ENCODE measurements at regions not wholly inside any gene's neighbourhood (a gene's known extent, or its start where the extent isn't known, plus 50 kb on each side); places are given as distances from the start of the nearest gene placed in this dataset.

DNA sequence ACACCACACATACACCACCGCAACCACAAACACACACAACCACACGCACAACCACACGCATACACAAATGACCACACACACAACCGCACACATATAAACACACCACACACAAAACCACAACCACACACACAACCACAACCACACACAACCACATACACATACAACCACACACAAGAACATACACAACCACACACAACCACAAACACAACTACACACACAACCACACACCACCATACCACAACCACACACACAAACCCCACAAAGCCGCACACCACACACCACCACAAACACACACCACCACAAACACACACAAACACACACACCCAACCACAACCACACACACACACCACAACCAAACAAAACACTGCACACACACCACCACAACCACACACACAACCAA is 107.5 kb upstream of the FZD10 start:
- H3K4me3 ChIP-seq (ENCODE audit: low read length), result no peak overlapping the region
- H2AFZ ChIP-seq (ENCODE audit: low read depth, low read length), result no peak overlapping the region
- no peaks in the 10 kb centered on the region for H3F3A ChIP-seq (ENCODE audit: insufficient read depth, low read length, poor library complexity, severe bottlenecking)
- H3K9me2 ChIP-seq (ENCODE audit: insufficient read depth, low read length), result no peaks in the 10 kb centered on the region
- no peak overlapping the region for H3K9ac ChIP-seq (ENCODE audit: low read length)
- H3K4me2 ChIP-seq (ENCODE audit: low read length), result no peak overlapping the region
- H3K27me3 ChIP-seq (ENCODE audit: insufficient read depth, low read depth, low read length), result peaks cover 22% of the 10 kb centered on the region
- H3K27ac ChIP-seq (ENCODE audit: low read length), result no peak overlapping the region
- H3K79me2 ChIP-seq (replicated peaks; ENCODE audit: insufficient read depth, low read length), result no peaks in the 10 kb centered on the region
- H3K36me3 ChIP-seq (ENCODE audit: insufficient read depth, low read length), result no peaks in the 10 kb centered on the region
- no peaks in the 10 kb centered on the region for H4K20me1 ChIP-seq (ENCODE audit: insufficient read depth)
- TF ChIP-seq POLR2AphosphoS5 (IDR thresholded peaks at IDR 0.05), result no peak
- no peak for TF ChIP-seq EZH2 (IDR thresholded peaks at IDR 0.05; ENCODE audit: borderline replicate concordance, insufficient read depth, low read length, poor library complexity, severe bottlenecking)
- no peak for TF ChIP-seq EP300 (conservative IDR thresholded peaks at IDR 0.05; ENCODE audit: poor library complexity, severe bottlenecking)
- TF ChIP-seq RAD21 (conservative IDR thresholded peaks at IDR 0.05), result no peak
- no peak for TF ChIP-seq MXI1 (conservative IDR thresholded peaks at IDR 0.05; ENCODE audit: poor library complexity, severe bottlenecking)
- no peak for TF ChIP-seq SMC3 (conservative IDR thresholded peaks at IDR 0.05; ENCODE audit: poor library complexity)
- TF ChIP-seq, protein P1, sequence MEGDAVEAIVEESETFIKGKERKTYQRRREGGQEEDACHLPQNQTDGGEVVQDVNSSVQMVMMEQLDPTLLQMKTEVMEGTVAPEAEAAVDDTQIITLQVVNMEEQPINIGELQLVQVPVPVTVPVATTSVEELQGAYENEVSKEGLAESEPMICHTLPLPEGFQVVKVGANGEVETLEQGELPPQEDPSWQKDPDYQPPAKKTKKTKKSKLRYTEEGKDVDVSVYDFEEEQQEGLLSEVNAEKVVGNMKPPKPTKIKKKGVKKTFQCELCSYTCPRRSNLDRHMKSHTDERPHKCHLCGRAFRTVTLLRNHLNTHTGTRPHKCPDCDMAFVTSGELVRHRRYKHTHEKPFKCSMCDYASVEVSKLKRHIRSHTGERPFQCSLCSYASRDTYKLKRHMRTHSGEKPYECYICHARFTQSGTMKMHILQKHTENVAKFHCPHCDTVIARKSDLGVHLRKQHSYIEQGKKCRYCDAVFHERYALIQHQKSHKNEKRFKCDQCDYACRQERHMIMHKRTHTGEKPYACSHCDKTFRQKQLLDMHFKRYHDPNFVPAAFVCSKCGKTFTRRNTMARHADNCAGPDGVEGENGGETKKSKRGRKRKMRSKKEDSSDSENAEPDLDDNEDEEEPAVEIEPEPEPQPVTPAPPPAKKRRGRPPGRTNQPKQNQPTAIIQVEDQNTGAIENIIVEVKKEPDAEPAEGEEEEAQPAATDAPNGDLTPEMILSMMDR (IDR thresholded peaks at IDR 0.05; ENCODE audit: poor library complexity, severe bottlenecking), result no peak
- TF ChIP-seq TAF1 (IDR thresholded peaks at IDR 0.05; ENCODE audit: low read depth), result no peak
- TF ChIP-seq, protein P2, sequence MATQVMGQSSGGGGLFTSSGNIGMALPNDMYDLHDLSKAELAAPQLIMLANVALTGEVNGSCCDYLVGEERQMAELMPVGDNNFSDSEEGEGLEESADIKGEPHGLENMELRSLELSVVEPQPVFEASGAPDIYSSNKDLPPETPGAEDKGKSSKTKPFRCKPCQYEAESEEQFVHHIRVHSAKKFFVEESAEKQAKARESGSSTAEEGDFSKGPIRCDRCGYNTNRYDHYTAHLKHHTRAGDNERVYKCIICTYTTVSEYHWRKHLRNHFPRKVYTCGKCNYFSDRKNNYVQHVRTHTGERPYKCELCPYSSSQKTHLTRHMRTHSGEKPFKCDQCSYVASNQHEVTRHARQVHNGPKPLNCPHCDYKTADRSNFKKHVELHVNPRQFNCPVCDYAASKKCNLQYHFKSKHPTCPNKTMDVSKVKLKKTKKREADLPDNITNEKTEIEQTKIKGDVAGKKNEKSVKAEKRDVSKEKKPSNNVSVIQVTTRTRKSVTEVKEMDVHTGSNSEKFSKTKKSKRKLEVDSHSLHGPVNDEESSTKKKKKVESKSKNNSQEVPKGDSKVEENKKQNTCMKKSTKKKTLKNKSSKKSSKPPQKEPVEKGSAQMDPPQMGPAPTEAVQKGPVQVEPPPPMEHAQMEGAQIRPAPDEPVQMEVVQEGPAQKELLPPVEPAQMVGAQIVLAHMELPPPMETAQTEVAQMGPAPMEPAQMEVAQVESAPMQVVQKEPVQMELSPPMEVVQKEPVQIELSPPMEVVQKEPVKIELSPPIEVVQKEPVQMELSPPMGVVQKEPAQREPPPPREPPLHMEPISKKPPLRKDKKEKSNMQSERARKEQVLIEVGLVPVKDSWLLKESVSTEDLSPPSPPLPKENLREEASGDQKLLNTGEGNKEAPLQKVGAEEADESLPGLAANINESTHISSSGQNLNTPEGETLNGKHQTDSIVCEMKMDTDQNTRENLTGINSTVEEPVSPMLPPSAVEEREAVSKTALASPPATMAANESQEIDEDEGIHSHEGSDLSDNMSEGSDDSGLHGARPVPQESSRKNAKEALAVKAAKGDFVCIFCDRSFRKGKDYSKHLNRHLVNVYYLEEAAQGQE (IDR thresholded peaks at IDR 0.05; ENCODE audit: borderline replicate concordance), result no peak
- no peaks in the 10 kb centered on the region for H3K9me3 ChIP-seq (ENCODE audit: low read length)

DNA sequence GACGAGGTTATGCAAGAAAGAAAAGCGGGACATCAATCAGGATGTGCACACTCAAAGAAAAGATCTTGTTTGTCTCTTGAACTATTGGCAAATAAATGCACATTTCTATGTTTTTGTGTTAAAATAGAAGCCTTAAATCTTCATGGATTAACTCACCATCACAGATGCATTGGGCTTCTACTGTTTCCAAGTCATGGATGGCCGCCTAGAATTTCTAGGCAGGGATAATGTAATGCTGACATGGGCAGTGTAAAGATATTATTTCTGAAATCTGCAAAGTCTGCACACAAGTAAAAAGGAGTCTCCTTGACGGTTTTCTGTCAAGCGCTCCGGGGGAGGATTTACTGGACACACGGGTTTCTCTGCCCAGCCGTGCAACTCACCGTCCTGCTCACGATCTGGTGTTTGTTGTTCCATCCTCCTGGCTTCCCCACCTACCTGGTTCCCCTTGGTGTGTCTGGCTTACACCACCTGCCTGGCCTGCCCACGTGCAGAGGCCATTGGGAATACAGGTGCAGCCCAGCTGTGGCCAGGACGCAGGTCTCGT is 103.3 kb upstream of the FZD10 start:
- Histone ChIP-seq H3K9ac (ENCODE audit: low read length) (no peak overlapping the region), H3K36me3 (ENCODE audit: insufficient read depth, low read length) (no peaks in the 10 kb centered on the region), H4K20me1 (ENCODE audit: insufficient read depth) (no peaks in the 10 kb centered on the region), H3F3A (ENCODE audit: insufficient read depth, low read length, poor library complexity, severe bottlenecking) (no peaks in the 10 kb centered on the region), H3K27me3 (ENCODE audit: insufficient read depth, low read depth, low read length) (no peaks in the 10 kb centered on the region), H2AFZ (ENCODE audit: low read depth, low read length) (no peak overlapping the region), H3K4me3 (ENCODE audit: low read length) (no peak overlapping the region), H3K9me2 (ENCODE audit: insufficient read depth, low read length) (no peaks in the 10 kb centered on the region), H3K4me2 (ENCODE audit: low read length) (no peak overlapping the region), H3K27ac (ENCODE audit: low read length) (no peak overlapping the region), H3K9me3 (ENCODE audit: low read length) (no peaks in the 10 kb centered on the region), H3K79me2 (replicated peaks; ENCODE audit: insufficient read depth, low read length) (no peaks in the 10 kb centered on the region)
- TF ChIP-seq TAF1 (IDR thresholded peaks at IDR 0.05; ENCODE audit: low read depth), result no peak
- TF ChIP-seq EZH2 (IDR thresholded peaks at IDR 0.05; ENCODE audit: borderline replicate concordance, insufficient read depth, low read length, poor library complexity, severe bottlenecking), result no peak

All from neural cell (in vitro differentiated cells).